Fibroblast of mammary gland (primary cell): ENCODE measurements at regions not wholly inside any gene's neighbourhood (a gene's known extent, or its start where the extent isn't known, plus 50 kb on each side); places are given as distances from the start of the nearest gene placed in this dataset.

Source experiments
- DNase-seq: peaks from one replicate; pipeline ENCODE4 v3.0.0-alpha.2; 2010; ENCODE audit warnings: low read depth
- H3K4me3 ChIP-seq: 2 replicates; pipeline ENCODE4 v1.5.1; 2011; ENCODE audit warnings: low read depth, mild to moderate bottlenecking, low read length, moderate library complexity; ENCODE audit not compliant: control insufficient read depth
- TF ChIP-seq, protein P1 (sequence below): conservative IDR thresholded peaks from 2 replicates; pipeline ENCODE4 v1.5.1; 2011; ENCODE audit warnings: low read depth, low read length, inconsistent platforms; ENCODE audit not compliant: control insufficient read depth, insufficient read depth

DNA sequence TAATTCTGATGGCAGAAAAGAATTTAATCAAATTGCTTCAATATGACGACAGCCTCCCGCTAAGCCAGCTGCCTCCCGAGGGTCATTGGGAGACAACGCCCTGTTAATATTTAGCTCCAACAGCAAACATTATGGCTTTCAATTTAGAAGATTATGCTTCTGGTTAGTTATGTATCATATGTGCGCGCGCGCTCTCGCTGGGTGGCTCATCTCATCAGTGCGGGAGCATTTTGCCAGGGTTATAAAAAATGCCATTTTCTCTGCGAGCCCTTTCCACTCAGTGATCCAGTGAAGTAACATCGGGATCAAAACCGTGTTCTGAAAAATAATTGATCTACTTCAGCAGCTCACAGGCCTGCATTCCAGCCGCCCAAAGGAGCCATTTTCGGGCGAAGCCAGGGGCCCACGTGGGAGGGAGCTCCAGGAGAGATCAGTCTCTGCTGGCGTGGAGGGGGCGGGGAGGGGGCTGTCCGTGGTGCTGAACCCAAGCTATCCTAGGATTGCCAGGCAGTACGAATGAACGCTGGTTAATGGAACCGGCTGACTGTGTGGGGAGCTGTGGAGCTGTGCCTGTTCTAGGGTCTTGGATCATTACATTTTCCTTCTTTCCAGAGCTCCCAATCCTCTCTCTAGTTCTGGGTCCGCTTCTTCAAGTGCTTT is 219.1 kb upstream of the ZC3H12A start:
- TF ChIP-seq, protein P1, sequence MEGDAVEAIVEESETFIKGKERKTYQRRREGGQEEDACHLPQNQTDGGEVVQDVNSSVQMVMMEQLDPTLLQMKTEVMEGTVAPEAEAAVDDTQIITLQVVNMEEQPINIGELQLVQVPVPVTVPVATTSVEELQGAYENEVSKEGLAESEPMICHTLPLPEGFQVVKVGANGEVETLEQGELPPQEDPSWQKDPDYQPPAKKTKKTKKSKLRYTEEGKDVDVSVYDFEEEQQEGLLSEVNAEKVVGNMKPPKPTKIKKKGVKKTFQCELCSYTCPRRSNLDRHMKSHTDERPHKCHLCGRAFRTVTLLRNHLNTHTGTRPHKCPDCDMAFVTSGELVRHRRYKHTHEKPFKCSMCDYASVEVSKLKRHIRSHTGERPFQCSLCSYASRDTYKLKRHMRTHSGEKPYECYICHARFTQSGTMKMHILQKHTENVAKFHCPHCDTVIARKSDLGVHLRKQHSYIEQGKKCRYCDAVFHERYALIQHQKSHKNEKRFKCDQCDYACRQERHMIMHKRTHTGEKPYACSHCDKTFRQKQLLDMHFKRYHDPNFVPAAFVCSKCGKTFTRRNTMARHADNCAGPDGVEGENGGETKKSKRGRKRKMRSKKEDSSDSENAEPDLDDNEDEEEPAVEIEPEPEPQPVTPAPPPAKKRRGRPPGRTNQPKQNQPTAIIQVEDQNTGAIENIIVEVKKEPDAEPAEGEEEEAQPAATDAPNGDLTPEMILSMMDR, result no peak
- no peak overlapping the region for H3K4me3 ChIP-seq
- no peak for DNase-seq

DNA sequence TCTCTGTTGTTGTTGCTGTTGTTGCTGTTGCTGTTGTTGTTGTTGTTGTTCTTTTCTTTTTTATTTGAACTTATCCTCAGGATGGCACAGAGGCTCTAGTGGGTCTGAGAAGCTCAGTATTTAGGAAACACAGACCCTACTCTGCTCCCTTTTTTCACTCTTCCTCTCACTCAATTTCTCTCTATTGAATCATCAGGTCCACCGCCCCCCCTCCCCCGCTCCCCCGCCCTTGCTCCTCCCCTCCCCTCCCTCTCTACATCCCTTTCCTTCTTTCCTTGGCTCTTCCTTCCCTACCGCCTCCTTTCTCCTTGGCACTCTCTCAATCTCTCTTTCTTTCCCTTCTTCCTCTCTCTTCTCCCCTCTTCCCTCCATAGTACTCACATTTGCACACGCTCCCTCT is 218.5 kb upstream of the ZC3H12A start:
- no peak for DNase-seq
- no peak overlapping the region for H3K4me3 ChIP-seq
- TF ChIP-seq, protein P1, result no peak

DNA sequence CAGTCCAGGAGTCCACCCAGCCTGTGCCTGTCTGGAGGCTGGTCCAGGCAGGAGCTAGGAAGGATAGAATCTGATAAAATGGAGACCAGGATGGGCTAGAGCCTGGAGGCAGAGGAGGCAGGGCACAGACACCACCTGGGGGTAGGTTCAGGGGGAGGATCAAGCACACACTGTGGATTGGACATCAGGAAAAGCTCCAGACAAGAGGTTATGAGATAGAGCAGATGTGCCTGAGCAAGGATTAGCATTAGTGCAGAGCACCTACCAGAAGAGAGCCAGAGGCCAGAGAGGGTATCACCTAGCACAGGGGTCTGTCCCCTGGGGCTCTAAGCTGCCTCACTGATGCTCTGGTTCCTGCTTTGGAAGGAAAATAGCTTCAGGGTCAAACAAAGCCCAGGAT is 216.7 kb upstream of the ZC3H12A start:
- no peak overlapping the region for H3K4me3 ChIP-seq
- DNase-seq, result no peak
- TF ChIP-seq, protein P1, result no peak

DNA sequence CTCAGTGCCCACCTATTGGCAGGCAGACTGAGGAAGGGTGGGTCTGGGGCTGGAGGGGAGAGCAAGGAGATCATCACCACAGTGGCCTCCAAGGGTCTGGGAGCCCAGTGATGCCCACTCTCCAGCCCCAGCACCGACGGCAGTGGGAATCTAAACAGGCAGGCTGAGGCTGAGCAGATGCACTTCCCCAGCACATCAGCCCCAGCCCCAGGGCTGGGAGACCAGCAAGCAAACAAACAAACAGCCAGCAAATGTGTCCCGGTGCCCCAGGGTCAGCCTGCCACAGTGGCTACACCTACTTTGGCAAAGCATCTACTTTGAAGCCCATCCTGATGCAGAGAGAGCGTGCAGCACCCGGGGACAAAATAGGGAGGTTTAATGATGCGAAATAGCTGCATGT is 216.3 kb upstream of the ZC3H12A start:
- no peak for DNase-seq
- TF ChIP-seq, protein P1, result no peak
- H3K4me3 ChIP-seq, result no peak overlapping the region

DNA sequence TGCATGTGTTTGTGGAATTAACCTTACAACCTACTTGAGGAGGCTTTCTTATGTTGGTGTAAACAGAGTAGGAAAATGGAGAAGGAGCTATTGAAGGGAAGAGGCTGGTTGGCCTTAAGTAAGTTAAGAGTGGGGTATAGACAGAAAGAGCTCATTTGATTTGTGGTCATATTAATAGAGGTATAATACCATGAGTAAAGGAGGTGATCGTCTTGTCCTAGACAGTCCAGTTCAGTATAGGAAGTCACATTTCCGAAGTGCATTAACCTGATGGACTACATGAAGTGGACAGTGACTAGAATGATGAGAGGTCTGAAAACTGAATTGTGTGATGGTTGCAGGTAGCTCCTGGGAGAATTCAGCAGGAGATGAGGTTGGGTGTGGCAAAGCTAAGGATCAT is 215.4 kb upstream of the ZC3H12A start:
- TF ChIP-seq, protein P1, result no peak
- H3K4me3 ChIP-seq, result no peak overlapping the region
- no peak for DNase-seq

DNA sequence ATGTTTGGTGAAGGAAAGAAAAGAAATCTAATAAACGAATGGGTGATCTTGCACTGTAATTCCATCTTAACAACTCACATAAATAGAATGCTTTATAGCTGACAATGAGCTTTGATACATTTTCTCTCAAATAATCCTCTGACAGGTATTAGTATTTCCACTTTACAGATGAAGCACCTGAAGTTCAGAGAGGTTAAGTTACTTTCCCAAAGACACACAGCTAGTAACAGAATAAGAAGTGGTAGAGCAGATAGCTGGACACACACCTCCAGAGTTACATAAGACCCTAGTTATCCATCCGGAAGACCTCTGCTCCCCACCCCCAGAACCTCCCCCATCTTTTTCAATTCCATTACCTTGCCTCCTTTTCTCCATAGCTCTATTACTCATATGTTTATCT is 213.3 kb upstream of the ZC3H12A start:
- DNase-seq, result no peak
- H3K4me3 ChIP-seq, result no peak overlapping the region
- TF ChIP-seq, protein P1, result no peak
